CD14-positive monocyte (primary cell): ENCODE measurements at regions not wholly inside any gene's neighbourhood (a gene's known extent, or its start where the extent isn't known, plus 50 kb on each side); places are given as distances from the start of the nearest gene placed in this dataset.

Experiments used
- DNase-seq, 3 donors: peaks; one replicate each; pipeline ENCODE4 v3.0.0-alpha.2; 2011 to 2022
- H2AFZ ChIP-seq: 2 replicates; pipeline ENCODE4 v1.6.0; 2012; ENCODE audit warnings: mild to moderate bottlenecking, low read depth, low read length, inconsistent platforms; ENCODE audit not compliant: insufficient read depth, poor library complexity, severe bottlenecking
- H3K27ac ChIP-seq, 2 donors: 1 replicate in 1 of 2; 2 replicates in 1 of 2; pipeline ENCODE4 v1.5.1; 2012 to 2013; ENCODE audit warnings: low read length in 2 of 2, control low read depth in 1 of 2, inconsistent platforms in 1 of 2, low read depth in 1 of 2, mild to moderate bottlenecking in 1 of 2
- H3K27me3 ChIP-seq, 2 donors: one replicate each; pipeline versions ENCODE4 v1.6.0 to v1.6.1; 2011 to 2013; ENCODE audit warnings: low read length in 2 of 2; ENCODE audit not compliant: control insufficient read depth in 2 of 2, insufficient read depth in 2 of 2
- H3K36me3 ChIP-seq, 2 donors: replicated peaks in 1 of 2; 1 replicate in 1 of 2; 2 replicates in 1 of 2; pipeline versions ENCODE4 v1.5.1 to v1.6.1; 2012 to 2013; ENCODE audit warnings: low read length in 2 of 2, control low read depth in 1 of 2, inconsistent platforms in 1 of 2, mild to moderate bottlenecking in 1 of 2; ENCODE audit not compliant: insufficient read depth in 2 of 2, control insufficient read depth in 1 of 2
- H3K4me1 ChIP-seq, 2 donors: 1 replicate in 1 of 2; 2 replicates in 1 of 2; pipeline versions ENCODE4 v1.5.1 to v1.6.1; 2012 to 2013; ENCODE audit warnings: low read length in 2 of 2, control low read depth in 1 of 2, inconsistent platforms in 1 of 2, mild to moderate bottlenecking in 1 of 2, moderate library complexity in 1 of 2; ENCODE audit not compliant: insufficient read depth in 2 of 2, control insufficient read depth in 1 of 2
- H3K4me2 ChIP-seq: replicated peaks from 2 replicates; pipeline ENCODE3; 2012; ENCODE audit warnings: low read length, moderate library complexity, mild to moderate bottlenecking; ENCODE audit not compliant: poor library complexity, severe bottlenecking; ENCODE audit errors: extremely low read depth
- H3K4me3 ChIP-seq, 3 experiments: fragments of 200-600 bp in 1 of 3; sonication (generic) in 1 of 3; replicated peaks in 1 of 3; 1 replicate in 2 of 3; 2 replicates in 1 of 3; pipeline ENCODE4 v1.5.1; 2011 to 2013; ENCODE audit warnings: low read length in 3 of 3, mild to moderate bottlenecking in 3 of 3, control low read depth in 2 of 3, low read depth in 2 of 3, inconsistent platforms in 1 of 3, moderate library complexity in 1 of 3
- H3K79me2 ChIP-seq: 2 replicates; pipeline ENCODE4 v1.6.0; 2012; ENCODE audit warnings: mild to moderate bottlenecking, control low read depth, inconsistent platforms, low read length, moderate library complexity; ENCODE audit not compliant: insufficient read depth
- H3K9ac ChIP-seq: 2 replicates; pipeline ENCODE4 v1.6.0; 2017; ENCODE audit warnings: low read length, mild to moderate bottlenecking; ENCODE audit not compliant: insufficient read depth, poor library complexity, severe bottlenecking
- H3K9me3 ChIP-seq, 2 donors: replicated peaks in 1 of 2; 1 replicate in 1 of 2; 2 replicates in 1 of 2; pipeline versions ENCODE4 v1.5.1 to v1.6.1; 2012 to 2013; ENCODE audit warnings: low read length in 2 of 2, control low read depth in 1 of 2; ENCODE audit not compliant: control insufficient read depth in 1 of 2, insufficient read depth in 1 of 2
- H4K20me1 ChIP-seq: 2 replicates; pipeline ENCODE4 v1.6.0; 2012; ENCODE audit warnings: mild to moderate bottlenecking, low read length, control low read depth, moderate library complexity; ENCODE audit not compliant: insufficient read depth
- H3K27ac Mint-ChIP-seq, 7 donors: one replicate each; pipeline ENCODE4 v1.8.0; 2020; ENCODE audit warnings: mild to moderate bottlenecking in 7 of 7, mixed read lengths in 7 of 7, moderate library complexity in 6 of 7, inconsistent platforms in 2 of 7
- H3K27me3 Mint-ChIP-seq, 3 donors: one replicate each; pipeline ENCODE4 v1.8.0; 2021 to 2022; ENCODE audit warnings: low read depth in 3 of 3, mild to moderate bottlenecking in 3 of 3, mixed read lengths in 3 of 3, moderate library complexity in 3 of 3, inconsistent platforms in 1 of 3
- H3K36me3 Mint-ChIP-seq, 2 donors: one replicate each; pipeline ENCODE4 v1.8.0; 2020; ENCODE audit warnings: mixed read lengths in 2 of 2, inconsistent platforms in 1 of 2, mild to moderate bottlenecking in 1 of 2
- H3K4me1 Mint-ChIP-seq: one replicate; pipeline ENCODE4 v1.8.0; 2020; ENCODE audit warnings: mild to moderate bottlenecking, mixed read lengths
- H3K4me3 Mint-ChIP-seq, 2 donors: one replicate each; pipeline ENCODE4 v1.8.0; 2020; ENCODE audit warnings: mild to moderate bottlenecking in 2 of 2, mixed read lengths in 2 of 2, moderate library complexity in 1 of 2
- H3K9me3 Mint-ChIP-seq, 7 donors: one replicate each; pipeline ENCODE4 v1.8.0; 2020 to 2022; ENCODE audit warnings: mixed read lengths in 7 of 7, mild to moderate bottlenecking in 6 of 7, moderate library complexity in 6 of 7, inconsistent platforms in 2 of 7
- CTCF ChIP-seq: fragments of 200-600 bp; IDR thresholded peaks from one replicate; pipeline ENCODE4 v1.8.0; 2022; ENCODE audit warnings: antibody characterized with exemption, mild to moderate bottlenecking
- WGBS: methylation state at CpG from one replicate; pipeline ENCODE4 v1.1.5; 2013; ENCODE audit warnings: missing lambda C conversion rate; ENCODE audit not compliant: insufficient coverage; 5-methylcytosine and 5-hydroxymethylcytosine counted together
- intact Hi-C, 2 donors: fragments of 100-400 bp; cut with micrococcal nuclease; formaldehyde crosslinking; loops; one replicate each; pipeline versions ENCODE4 v1.15.0 to v1.15.1; 2023

- H3K27ac ChIP-seq: no peak overlapping the region
- no peak overlapping the region for H3K4me3 Mint-ChIP-seq
- peaks cover 0 to 8% (median 2%) of the 10 kb centered on the region in 7 donors for H3K9me3 Mint-ChIP-seq
- H3K27me3 ChIP-seq: no peaks in the 10 kb centered on the region
- H4K20me1 ChIP-seq: no peaks in the 10 kb centered on the region
- no peak overlapping the region for H3K4me3 ChIP-seq
- H2AFZ ChIP-seq: no peak overlapping the region
- intact Hi-C loops: no loop called here
- H3K36me3 Mint-ChIP-seq: no peaks in the 10 kb centered on the region
- H3K4me1 ChIP-seq: no peaks in the 10 kb centered on the region
- WGBS: no CpG with 5 or more reads among the region's 2 CpGs
- H3K9ac ChIP-seq: no peak overlapping the region
- H3K36me3 ChIP-seq: no peaks in the 10 kb centered on the region
- H3K9me3 ChIP-seq: peaks cover 0 to 3% of the 10 kb centered on the region in 2 donors
- H3K4me2 ChIP-seq: no peak overlapping the region
- H3K79me2 ChIP-seq: no peaks in the 10 kb centered on the region
- H3K27ac Mint-ChIP-seq: no peak overlapping the region
- no peak for TF ChIP-seq CTCF
- DNase-seq: no peak
- H3K4me1 Mint-ChIP-seq: no peaks in the 10 kb centered on the region
- H3K27me3 Mint-ChIP-seq: peaks cover 0 to 3% (median 0%) of the 10 kb centered on the region in 3 donors
These were observed 1042.6 kb downstream of the PLA2G4A start for GRCh38 chr1:187871177-187871845.

GRCh38 chr1:187872550-187872949 lies 1043.8 kb downstream of the PLA2G4A start:
- intact Hi-C loops: no loop called here
- WGBS: no CpG with 5 or more reads among the region's 3 CpGs
- Mint-ChIP-seq H3K4me1 (no peaks in the 10 kb centered on the region), H3K27ac (no peak overlapping the region), H3K9me3 (peaks cover 0 to 9% (median 4%) of the 10 kb centered on the region in 7 donors), H3K36me3 (no peaks in the 10 kb centered on the region), H3K27me3 (peaks cover 0 to 3% (median 0%) of the 10 kb centered on the region in 3 donors), H3K4me3 (no peak overlapping the region)
- H4K20me1 ChIP-seq: no peaks in the 10 kb centered on the region
- H3K4me1 ChIP-seq: no peaks in the 10 kb centered on the region
- peaks cover 0 to 10% of the 10 kb centered on the region in 2 donors for H3K9me3 ChIP-seq
- H3K4me2 ChIP-seq: no peak overlapping the region
- H3K27ac ChIP-seq: no peak overlapping the region
- no peak for TF ChIP-seq CTCF
- H3K27me3 ChIP-seq: no peaks in the 10 kb centered on the region
- H2AFZ ChIP-seq: no peak overlapping the region
- DNase-seq: no peak
- H3K4me3 ChIP-seq: no peak overlapping the region
- no peak overlapping the region for H3K9ac ChIP-seq
- H3K36me3 ChIP-seq: no peaks in the 10 kb centered on the region
- no peaks in the 10 kb centered on the region for H3K79me2 ChIP-seq
